ENCODE measurements at regions not wholly inside any gene's neighbourhood (a gene's known extent, or its start where the extent isn't known, plus 50 kb on each side); places are given as distances from the start of the nearest gene placed in this dataset.
A peak's percentile ranks its signal among the peaks of the same experiment; 100 is the strongest.
"Not testable (repeated sequence)": the region's sequence is repeated elsewhere in the genome, so short reads cannot be mapped to it uniquely, and the experiment has no call there.

GRCh38 chr2:236904389-236905263 lies 181.1 kb upstream of the COPS8 start:
- FAIRE-seq (no peak), DNase-seq (ENCODE audit: extremely low spot score, insufficient read length, low read depth) (no peak)

- FAIRE-seq, result no peak
Observed at GRCh38 chr2:236905976-236906375, 179.7 kb upstream of the COPS8 start.

GRCh38 chr2:236908439-236909192 lies 177.1 kb upstream of the COPS8 start:
- FAIRE-seq (no peak), DNase-seq (ENCODE audit: extremely low spot score, insufficient read length, low read depth) (no peak)

More at GRCh38 chr2:236905976-236906375, 179.7 kb upstream of the COPS8 start:
- DNase-seq (ENCODE audit: extremely low spot score, insufficient read length, low read depth), result no peak

- no peak for DNase-seq (ENCODE audit: extremely low spot score, insufficient read length, low read depth)
- no peak for FAIRE-seq
Observed at GRCh38 chr2:236909193-236909504, 176.5 kb upstream of the COPS8 start.

GRCh38 chr2:236909802-236910201 lies 175.9 kb upstream of the COPS8 start:
- DNase-seq (ENCODE audit: extremely low spot score, insufficient read length, low read depth), result no peak
- no peak for FAIRE-seq

- no peak for DNase-seq (ENCODE audit: extremely low spot score, insufficient read length, low read depth)
- no peak for FAIRE-seq
Observed at GRCh38 chr2:236910781-236911495, 174.8 kb upstream of the COPS8 start.

GRCh38 chr2:236912326-236913120 lies 173.2 kb upstream of the COPS8 start:
- no peak for FAIRE-seq

GRCh38 chr2:236915186-236915585 lies 170.5 kb upstream of the COPS8 start:
- DNase-seq (ENCODE audit: extremely low spot score, insufficient read length, low read depth) (no peak), FAIRE-seq (no peak)

More at GRCh38 chr2:236912326-236913120, 173.2 kb upstream of the COPS8 start:
- DNase-seq (ENCODE audit: extremely low spot score, insufficient read length, low read depth), result no peak

- no peak for DNase-seq (ENCODE audit: extremely low spot score, insufficient read length, low read depth)
- no peak for FAIRE-seq
Observed at GRCh38 chr2:236915726-236916125, 170.0 kb upstream of the COPS8 start.

GRCh38 chr2:236916181-236916580 lies 169.5 kb upstream of the COPS8 start:
- no peak for DNase-seq (ENCODE audit: extremely low spot score, insufficient read length, low read depth)

GRCh38 chr2:236916651-236917050 lies 169.0 kb upstream of the COPS8 start:
- FAIRE-seq, result no peak
- no peak for DNase-seq (ENCODE audit: extremely low spot score, insufficient read length, low read depth)

More at GRCh38 chr2:236916181-236916580, 169.5 kb upstream of the COPS8 start:
- FAIRE-seq, result no peak

GRCh38 chr2:236917164-236917563 lies 168.5 kb upstream of the COPS8 start:
- DNase-seq (ENCODE audit: extremely low spot score, insufficient read length, low read depth) (no peak), FAIRE-seq (no peak)

GRCh38 chr2:236918545-236918944 lies 167.1 kb upstream of the COPS8 start:
- FAIRE-seq, result no peak

GRCh38 chr2:236919209-236919608 lies 166.5 kb upstream of the COPS8 start:
- FAIRE-seq (no peak), DNase-seq (ENCODE audit: extremely low spot score, insufficient read length, low read depth) (no peak)

More at GRCh38 chr2:236918545-236918944, 167.1 kb upstream of the COPS8 start:
- DNase-seq (ENCODE audit: extremely low spot score, insufficient read length, low read depth), result no peak

- not testable (repeated sequence) for FAIRE-seq; DNase-seq (ENCODE audit: extremely low spot score, insufficient read length, low read depth)
Observed at GRCh38 chr2:236919801-236920379, 165.8 kb upstream of the COPS8 start.

GRCh38 chr2:236922061-236922460 lies 163.6 kb upstream of the COPS8 start:
- no peak for DNase-seq (ENCODE audit: extremely low spot score, insufficient read length, low read depth)
- no peak for FAIRE-seq

GRCh38 chr2:236928380-236929037 lies 157.2 kb upstream of the COPS8 start:
- DNase-seq (ENCODE audit: extremely low spot score, insufficient read length, low read depth), result no peak
- peak; percentile 59 for FAIRE-seq

- DNase-seq (ENCODE audit: extremely low spot score, insufficient read length, low read depth) (no peak), FAIRE-seq (no peak)
Observed at GRCh38 chr2:236932831-236933361, 152.8 kb upstream of the COPS8 start.

GRCh38 chr2:236934166-236934565 lies 151.5 kb upstream of the COPS8 start:
- no peak for FAIRE-seq
- DNase-seq (ENCODE audit: extremely low spot score, insufficient read length, low read depth), result no peak

All from GM18507 (cell line).